ENCODE measurements at regions not wholly inside any gene's neighbourhood (a gene's known extent, or its start where the extent isn't known, plus 50 kb on each side); places are given as distances from the start of the nearest gene placed in this dataset.

DNA sequence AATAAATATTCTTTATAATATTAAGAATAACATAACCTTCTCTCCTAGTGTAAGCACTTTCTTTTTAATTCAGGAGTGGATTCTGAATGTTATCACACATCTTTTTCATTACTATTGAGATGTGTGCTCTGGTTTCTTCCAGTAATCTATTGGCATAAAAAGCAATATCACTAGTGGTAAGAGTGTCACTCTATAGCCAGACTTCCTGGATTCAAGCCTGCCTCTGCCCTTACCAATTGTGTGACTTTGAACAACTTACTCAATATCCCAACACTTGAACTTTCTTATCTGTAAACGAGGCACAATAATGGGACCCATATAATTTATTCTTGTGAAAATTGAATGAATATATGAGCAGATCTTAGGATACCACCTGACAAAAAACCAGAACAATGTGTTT is 71.0 kb downstream of the SEM1 start:
- no peak for DNase-seq

GRCh38 chr7:96637522-96637921 is 72.1 kb downstream of the SEM1 start:
- DNase-seq, result no peak

DNA sequence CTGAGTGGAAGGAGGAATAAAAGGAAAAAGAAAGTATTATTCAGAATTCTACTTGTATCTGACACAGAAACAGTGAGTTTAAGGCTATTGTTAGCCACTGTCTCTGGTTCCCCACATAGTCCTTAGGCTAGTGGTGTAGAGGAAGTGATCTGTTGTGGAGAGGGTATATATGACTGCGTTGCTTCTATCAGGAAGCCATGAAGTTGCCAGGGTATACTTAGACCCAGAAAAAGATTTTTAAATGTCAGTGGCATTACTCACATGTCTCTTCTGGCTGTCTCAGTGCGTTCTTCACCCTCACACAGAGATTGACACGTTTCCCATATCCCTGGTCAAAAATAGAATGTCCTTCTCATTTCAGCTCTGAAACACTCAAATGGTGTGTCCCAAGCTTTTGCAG is 72.7 kb downstream of the SEM1 start:
- no peak for DNase-seq

DNA sequence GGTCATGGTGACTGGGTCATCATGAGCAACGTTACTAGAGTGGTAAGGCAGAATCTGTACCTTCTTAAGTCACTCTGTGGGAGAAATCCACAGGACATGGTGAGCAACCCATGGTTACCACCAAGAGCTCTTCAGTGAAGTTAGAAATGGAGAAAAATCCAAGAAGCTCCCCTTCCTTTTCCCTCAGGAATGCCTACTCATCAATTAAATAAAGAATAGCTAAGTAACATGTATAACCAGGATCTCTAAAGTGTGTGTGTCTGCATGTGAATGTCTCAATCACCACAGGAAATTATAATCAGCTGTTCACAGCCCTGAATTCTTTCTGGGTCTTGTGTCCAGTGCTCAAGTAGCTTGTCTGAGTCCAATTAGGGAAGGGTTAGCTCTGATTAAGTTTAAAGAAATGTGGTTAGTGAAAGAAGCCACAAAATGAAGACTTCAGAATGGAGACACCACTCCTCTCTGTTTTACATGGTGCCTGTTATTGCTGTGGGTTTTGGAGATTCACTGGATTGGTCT is 73.2 kb downstream of the SEM1 start:
- no peak for DNase-seq

DNA sequence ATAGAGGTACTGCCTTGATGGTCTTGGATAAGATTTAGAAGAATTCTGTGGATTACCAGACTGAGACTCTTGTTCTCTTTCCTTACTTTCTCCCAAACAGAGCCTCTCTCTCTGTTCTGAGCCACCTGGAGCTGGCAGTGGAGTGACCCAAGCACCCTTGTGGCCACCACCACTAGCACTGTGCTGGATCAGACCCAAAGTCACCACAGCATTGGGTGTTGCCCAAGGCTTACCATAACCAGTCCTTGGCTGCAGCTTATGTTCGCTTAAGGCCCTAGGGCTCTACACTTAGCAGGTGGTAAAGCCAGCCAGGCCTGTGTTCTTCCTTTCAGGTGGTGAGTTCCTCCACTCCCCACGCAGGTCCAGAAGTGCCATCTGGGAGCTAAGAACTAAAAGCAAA is 79.8 kb downstream of the SEM1 start:
- no peak for DNase-seq

- no peak for DNase-seq
Observed at GRCh38 chr7:96624954-96625353, 84.7 kb downstream of the SEM1 start.

GRCh38 chr7:96621932-96622331 is 87.7 kb downstream of the SEM1 start:
- DNase-seq, result no peak

- DNase-seq, result no peak
Observed at GRCh38 chr7:96614154-96614867, 95.3 kb downstream of the SEM1 start.

- DNase-seq, result no peak
Observed at GRCh38 chr7:96612034-96612433, 97.6 kb downstream of the SEM1 start.

GRCh38 chr7:96605045-96605716 is 104.5 kb downstream of the SEM1 start:
- DNase-seq, result no peak

DNA sequence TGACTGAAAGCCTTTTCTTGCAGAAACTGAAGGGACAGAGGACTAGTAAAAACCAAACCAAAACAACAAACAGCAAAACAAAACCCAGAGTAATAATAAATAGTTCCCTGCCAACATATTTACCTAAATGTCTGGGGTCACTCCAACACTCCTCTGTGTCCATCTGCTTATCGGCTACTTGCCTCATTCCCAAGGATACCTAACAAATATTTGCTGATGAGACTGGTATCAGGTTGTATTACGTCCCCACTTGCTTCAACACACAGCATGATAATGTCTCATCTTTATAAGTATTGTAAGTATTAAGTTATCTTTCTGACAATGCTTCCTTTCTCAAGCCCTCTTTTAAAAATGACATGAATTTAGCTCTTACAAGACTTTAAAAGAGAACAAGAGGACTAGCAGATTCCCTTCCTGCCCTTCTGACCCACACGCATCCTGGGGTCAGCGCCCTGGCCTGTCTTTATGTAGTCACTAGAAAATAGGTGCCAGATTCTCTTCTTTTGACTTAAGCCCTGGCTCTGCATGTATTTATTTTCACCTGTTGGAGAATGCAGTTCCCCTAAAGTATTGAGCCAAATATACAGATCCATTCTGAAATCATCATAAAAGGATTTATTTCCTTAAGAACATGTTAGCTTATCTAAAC is 110.2 kb downstream of the SEM1 start:
- DNase-seq, result no peak

GRCh38 chr7:96598421-96598820 is 111.2 kb downstream of the SEM1 start:
- DNase-seq, result no peak

DNA sequence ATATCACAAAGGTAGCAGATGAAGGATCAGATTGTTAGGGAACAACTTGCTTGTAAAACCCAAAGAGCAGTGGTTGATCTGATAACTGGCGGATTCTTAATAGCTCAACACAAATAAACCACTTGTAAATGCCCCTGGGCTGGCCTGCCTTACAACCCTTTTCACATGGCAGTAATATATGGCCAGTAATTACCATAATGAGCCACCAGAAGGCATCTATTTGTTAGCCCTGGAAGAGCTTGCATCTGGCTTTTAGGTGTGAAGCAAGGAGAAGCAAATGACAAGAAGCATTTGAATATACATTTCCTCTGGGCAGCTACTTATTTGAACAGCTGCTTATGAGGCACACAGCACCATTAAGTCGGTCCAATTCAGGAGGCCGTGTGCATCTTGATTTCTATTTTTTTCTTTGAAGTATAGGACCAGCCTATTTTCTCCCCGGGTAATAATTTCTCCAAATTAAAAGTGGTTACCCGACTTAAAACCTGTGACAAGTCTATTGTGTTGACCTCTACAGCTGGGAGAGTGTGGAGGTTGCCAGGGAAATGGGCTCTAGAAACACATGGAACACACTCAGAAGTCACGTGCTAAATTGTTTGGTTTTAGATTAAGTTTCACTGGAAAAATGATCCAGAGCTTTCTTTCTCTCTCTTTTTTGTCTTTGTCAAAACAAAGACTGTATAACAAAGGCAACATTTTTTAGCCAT is 113.4 kb downstream of the SEM1 start:
- no peak for DNase-seq

DNA sequence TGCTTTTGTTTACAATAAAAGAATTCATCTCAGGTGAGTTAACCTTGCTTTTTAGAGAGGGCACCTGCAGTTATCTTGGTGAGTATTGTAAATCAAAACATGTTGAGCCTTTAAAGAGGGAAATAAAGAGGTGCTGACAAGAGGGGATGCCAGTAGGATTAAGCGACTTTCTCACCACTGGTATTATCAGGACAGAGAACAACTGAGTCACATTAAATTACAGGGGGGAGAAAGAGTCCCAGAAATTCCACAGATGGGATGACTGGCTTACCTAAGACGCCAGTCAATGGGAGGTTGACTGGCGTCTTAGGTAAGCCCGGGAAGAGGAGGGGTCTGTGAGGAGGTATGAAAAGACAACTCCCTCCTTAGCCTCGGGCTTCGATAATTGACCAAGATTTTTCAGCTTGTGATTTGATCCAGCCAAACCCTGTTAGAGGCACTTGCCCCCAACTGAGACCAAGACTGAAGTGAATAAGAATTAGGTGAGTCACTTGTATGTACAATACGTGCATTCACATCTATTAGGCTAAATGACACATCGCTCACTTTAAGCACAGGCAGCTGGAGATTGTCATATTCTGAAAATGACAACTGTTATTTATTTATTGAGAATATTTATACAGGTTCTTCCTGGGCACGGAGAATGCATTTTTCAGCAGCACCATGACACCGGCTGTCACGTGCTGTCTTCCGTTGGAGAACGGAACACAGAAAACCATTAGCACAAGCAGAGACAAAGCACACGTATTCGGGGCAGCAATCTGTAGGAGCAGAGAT is 117.6 kb downstream of the SEM1 start:
- DNase-seq, result no peak

DNA sequence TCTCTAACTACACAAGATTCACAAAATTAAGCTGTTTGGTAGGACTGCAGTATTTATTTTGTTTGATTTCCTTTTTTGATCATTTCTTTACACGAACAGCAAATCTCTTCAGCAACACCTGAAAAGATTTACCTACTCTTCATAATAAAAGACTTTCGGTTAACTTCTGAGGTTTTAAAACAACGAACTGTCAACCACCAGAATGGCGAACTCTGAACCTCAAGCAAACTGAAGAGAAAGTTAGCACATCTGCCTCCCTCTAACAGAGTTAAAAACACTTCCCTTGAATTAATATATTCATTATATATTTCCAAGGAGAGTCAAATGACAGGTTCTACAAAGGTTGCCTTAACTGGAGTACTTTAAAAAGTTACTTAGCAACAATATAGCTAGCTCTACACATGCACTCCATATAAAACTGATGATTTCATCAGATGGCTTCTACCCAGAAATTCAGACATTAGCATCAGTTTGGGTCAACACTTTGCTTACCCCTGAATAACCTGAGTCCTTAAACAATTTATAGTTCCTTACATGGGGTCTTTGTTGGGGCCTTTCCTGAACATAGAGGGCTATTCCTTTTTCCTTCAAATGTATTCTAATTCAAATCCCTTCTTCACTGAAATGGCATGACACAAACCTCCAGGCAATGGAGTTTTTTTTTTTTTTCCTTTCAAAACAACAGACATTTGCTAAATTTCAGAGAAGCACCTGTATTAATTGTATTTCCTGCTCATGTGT is 118.3 kb downstream of the SEM1 start:
- no peak for DNase-seq

GRCh38 chr7:96589038-96589437 is 120.6 kb downstream of the SEM1 start:
- DNase-seq, result no peak

DNA sequence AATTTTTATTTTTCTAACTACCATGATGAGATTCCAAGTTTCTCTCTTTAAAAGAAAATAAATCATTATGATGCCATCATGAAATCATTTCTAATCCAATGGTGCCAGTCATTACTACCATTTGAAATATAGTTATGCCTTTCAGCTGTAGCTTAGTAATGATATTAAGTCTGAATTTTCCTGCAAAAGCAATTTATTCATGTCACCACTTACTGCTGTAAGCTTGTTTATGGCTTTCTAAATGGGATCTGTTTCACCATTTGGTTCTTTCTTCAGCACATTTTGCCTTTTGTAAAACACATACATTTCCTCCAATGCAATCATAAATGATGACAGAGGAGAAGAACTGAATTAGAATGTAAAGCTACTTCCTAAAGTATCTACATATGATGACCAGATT is 130.5 kb downstream of the SEM1 start:
- DNase-seq, result no peak

GRCh38 chr7:96578606-96579005 is 131.0 kb downstream of the SEM1 start:
- DNase-seq, result no peak

GRCh38 chr7:96563409-96563808 is 146.2 kb downstream of the SEM1 start:
- DNase-seq, result no peak

DNA sequence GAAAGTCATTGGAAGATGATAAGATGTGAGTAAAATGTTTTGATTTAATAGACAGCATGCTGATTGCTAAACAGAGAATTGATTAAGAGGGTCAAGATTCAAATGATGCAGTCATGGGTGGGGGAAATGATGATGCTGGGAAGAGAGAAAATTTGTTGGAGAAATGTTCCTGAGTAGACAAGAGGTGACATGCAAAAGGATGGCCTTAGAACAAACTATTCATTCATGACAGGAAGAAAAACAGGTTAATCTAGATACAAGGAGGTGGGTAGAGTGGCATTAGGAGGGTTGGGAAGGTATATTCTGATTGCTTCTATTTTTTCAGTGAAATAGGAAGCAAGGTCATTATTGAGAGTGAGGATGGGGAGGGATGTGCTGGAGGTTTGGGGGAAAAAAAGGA is 146.7 kb downstream of the SEM1 start:
- no peak for DNase-seq

- DNase-seq, result no peak
Observed at GRCh38 chr7:96562458-96562857, 147.2 kb downstream of the SEM1 start.

- DNase-seq, result no peak
Observed at GRCh38 chr7:96561892-96562291, 147.8 kb downstream of the SEM1 start.

Data from activated CD4-positive, alpha-beta T cell treated with anti-CD3 and anti-CD28 coated beads for 4 hours (primary cell).